ENCODE measurements at regions not wholly inside any gene's neighbourhood (a gene's known extent, or its start where the extent isn't known, plus 50 kb on each side); places are given as distances from the start of the nearest gene placed in this dataset.

- TF ChIP-seq L3MBTL2 (conservative IDR thresholded peaks at IDR 0.05) (no peak), SUZ12 (IDR thresholded peaks at IDR 0.05) (no peak), NFRKB (IDR thresholded peaks at IDR 0.05) (no peak), FOXM1 (IDR thresholded peaks at IDR 0.05; ENCODE audit: borderline replicate concordance) (no peak), TARDBP (IDR thresholded peaks at IDR 0.05) (no peak), SP1 (IDR thresholded peaks at IDR 0.05) (no peak), ELF4 (IDR thresholded peaks at IDR 0.05) (no peak), FOXA1 (IDR thresholded peaks at IDR 0.05) (no peak), LEF1 (IDR thresholded peaks at IDR 0.05; ENCODE audit: borderline replicate concordance) (no peak), ZNF384 (IDR thresholded peaks at IDR 0.05) (no peak), HDGF (IDR thresholded peaks at IDR 0.05; ENCODE audit: borderline replicate concordance) (no peak)
Observed at GRCh38 chr4:16278178-16278577, 51.9 kb upstream of the TAPT1 start.
